ENCODE measurements at regions not wholly inside any gene's neighbourhood (a gene's known extent, or its start where the extent isn't known, plus 50 kb on each side); places are given as distances from the start of the nearest gene placed in this dataset.
"Not testable (repeated sequence)": the region's sequence is repeated elsewhere in the genome, so short reads cannot be mapped to it uniquely, and the experiment has no call there.

DNA sequence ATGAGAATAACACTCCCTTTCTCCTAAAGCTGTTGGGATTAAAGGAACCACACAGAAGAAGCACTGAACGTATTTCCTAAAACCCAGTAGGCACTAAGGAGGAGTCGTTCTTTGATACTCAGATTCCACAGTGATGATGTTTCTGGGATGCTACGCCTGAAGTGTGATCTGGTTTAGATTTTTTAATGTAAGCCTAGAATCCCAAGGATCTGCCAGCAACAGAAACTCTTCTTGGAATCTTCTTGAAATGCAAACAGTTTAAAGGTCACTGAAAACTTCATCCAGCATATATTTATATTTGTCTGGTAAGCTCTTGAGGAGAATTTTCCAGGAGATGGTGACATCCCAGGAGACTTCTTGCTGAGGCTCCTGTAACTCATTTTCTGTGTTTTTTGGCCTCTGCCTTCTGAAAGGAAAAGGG is 247.6 kb upstream of the TRIB2 start:
- no peaks in the 10 kb centered on the region for H3K27me3 ChIP-seq (ENCODE audit: insufficient read depth, poor library complexity, severe bottlenecking)
- no peak for ATAC-seq (ENCODE audit: low read depth)
- no peak overlapping the region for H3K27ac ChIP-seq (ENCODE audit: poor library complexity, severe bottlenecking)
- H3K9me3 ChIP-seq (ENCODE audit: severe bottlenecking) = peaks cover 2% of the 10 kb centered on the region
- TF ChIP-seq, protein P1, sequence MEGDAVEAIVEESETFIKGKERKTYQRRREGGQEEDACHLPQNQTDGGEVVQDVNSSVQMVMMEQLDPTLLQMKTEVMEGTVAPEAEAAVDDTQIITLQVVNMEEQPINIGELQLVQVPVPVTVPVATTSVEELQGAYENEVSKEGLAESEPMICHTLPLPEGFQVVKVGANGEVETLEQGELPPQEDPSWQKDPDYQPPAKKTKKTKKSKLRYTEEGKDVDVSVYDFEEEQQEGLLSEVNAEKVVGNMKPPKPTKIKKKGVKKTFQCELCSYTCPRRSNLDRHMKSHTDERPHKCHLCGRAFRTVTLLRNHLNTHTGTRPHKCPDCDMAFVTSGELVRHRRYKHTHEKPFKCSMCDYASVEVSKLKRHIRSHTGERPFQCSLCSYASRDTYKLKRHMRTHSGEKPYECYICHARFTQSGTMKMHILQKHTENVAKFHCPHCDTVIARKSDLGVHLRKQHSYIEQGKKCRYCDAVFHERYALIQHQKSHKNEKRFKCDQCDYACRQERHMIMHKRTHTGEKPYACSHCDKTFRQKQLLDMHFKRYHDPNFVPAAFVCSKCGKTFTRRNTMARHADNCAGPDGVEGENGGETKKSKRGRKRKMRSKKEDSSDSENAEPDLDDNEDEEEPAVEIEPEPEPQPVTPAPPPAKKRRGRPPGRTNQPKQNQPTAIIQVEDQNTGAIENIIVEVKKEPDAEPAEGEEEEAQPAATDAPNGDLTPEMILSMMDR (IDR thresholded peaks at IDR 0.05; ENCODE audit: poor library complexity, severe bottlenecking) = no peak
- DNase-seq (ENCODE audit: low spot score) = no peak
- no peak overlapping the region for H3K4me3 ChIP-seq (ENCODE audit: severe bottlenecking)
- H3K4me1 ChIP-seq (ENCODE audit: insufficient read depth, poor library complexity, severe bottlenecking) = no peaks in the 10 kb centered on the region
- no peaks in the 10 kb centered on the region for H3K36me3 ChIP-seq (ENCODE audit: low read depth)

DNA sequence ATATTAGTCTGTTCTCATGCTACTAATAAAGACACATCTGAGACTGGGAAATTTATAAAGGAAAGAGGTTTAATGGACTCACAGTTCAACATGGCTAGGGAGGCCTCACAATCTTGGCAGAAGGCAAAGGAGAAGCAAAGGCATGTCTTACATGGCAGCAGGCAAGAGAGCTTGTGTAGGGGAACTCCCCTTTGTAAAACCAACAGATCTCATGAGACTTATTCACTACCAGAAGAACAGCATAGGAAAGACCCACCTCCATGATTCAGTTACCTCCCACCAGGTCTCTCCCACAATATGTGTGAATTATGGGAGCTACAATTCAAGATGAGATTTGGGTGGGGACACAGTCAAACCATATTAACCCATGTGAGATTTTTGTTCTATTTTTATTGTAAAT is 244.5 kb upstream of the TRIB2 start:
- ATAC-seq (ENCODE audit: low read depth); H3K4me1 ChIP-seq (ENCODE audit: insufficient read depth, poor library complexity, severe bottlenecking); DNase-seq (ENCODE audit: low spot score); H3K27me3 ChIP-seq (ENCODE audit: insufficient read depth, poor library complexity, severe bottlenecking); H3K27ac ChIP-seq (ENCODE audit: poor library complexity, severe bottlenecking); H3K36me3 ChIP-seq (ENCODE audit: low read depth); H3K4me3 ChIP-seq (ENCODE audit: severe bottlenecking); H3K9me3 ChIP-seq (ENCODE audit: severe bottlenecking): not testable (repeated sequence)

DNA sequence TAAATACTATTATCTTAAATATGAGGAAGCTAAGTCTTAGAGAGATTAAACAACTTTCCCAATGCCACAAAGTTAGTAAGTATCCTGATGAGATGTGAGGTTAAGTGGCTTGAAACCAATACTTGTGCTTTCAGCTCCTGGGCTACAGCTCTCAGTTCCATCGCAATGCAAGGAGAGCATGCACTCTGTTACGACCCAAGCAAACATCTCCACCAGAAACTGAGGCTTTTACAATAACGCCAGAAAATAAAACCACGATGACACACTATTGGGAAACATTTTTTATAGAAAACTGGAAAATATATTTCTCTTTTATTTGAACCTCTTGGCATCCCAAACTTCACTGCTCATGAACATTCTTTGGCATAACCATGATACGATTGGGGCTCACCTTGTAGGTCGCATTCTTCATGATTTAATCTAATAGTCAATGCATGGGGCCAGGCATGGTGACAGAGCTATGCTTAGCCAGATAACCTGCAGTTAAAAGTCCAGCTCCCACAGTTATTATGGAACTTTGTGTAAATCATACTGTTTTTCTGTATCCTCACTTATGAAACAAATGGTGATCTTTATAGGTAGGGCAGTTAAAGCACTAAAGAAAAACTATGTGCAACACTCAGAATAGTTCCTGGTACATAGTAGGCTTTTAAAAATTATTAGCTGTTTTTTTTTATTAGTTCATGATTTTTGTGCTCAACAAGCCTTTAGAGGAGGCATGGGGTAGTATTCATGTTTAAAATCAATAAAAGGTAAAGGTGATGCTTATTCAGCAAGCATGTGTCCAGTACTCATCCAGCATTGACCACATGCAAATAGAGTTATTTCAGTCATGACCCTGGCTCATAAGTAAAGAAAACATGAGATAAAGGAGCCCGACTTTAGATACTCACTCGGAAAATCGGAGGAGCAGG is 238.3 kb upstream of the TRIB2 start:
- no peak for DNase-seq (ENCODE audit: low spot score)
- no peak for ATAC-seq (ENCODE audit: low read depth)
- Histone ChIP-seq H3K27me3 (ENCODE audit: insufficient read depth, poor library complexity, severe bottlenecking) (no peaks in the 10 kb centered on the region), H3K4me3 (ENCODE audit: severe bottlenecking) (no peak overlapping the region), H3K9me3 (ENCODE audit: severe bottlenecking) (no peaks in the 10 kb centered on the region), H3K4me1 (ENCODE audit: insufficient read depth, poor library complexity, severe bottlenecking) (peaks cover 13% of the 10 kb centered on the region), H3K27ac (ENCODE audit: poor library complexity, severe bottlenecking) (peak overlapping the region; percentile 8), H3K36me3 (ENCODE audit: low read depth) (no peaks in the 10 kb centered on the region)
- TF ChIP-seq, protein P1 (IDR thresholded peaks at IDR 0.05; ENCODE audit: poor library complexity, severe bottlenecking) = no peak

DNA sequence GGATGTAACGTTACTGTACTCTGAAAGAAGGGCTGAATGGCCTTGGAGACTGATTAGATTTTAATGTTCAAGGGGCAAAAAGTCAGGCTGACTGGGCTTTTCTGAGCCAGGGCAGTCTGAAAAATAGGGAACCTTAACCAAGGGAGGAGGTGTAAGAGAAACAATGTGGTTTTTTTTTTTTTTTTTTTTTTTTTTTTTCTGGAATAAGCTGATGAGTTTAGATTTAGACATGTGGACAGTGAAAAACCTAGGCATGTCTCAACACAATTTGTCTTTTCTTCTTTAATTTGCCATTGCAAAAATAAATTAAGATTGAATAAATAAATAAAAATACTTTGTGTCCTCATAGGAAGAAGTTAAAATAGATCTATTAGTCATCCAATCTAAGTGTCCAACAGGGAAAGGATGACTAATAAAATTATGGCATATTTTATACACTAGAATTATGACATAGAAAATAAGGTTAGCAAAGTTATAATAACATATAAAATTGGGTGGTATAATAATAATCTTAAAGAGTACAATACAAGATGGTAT is 237.6 kb upstream of the TRIB2 start:
- no peak for DNase-seq (ENCODE audit: low spot score)

DNA sequence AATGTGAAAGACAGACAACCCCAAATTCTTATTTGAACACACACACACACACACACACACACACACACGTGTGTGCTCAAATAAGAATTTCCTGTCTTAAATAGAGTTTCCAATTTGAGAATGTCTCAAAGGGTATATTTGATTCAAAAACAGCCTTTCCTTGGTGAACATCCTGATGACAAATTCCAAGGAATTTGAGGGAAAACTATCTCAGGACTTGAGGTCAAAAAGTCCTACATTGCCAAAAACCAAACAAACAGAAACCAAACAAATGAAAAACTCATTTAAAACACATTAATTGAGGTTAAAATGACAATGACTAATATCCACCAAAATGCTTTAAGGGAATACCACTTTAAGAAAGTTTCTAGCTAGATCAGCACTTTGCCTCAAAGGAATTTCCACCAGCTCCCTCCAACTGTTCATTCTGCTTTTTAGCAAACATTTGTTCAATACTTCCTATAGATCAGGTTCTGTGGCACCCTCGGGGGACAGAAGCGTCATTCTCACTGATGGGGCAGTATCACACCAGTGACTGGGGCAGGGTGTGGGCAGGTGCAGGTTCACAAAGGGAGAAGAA is 232.1 kb upstream of the TRIB2 start:
- H3K4me3 ChIP-seq (ENCODE audit: severe bottlenecking) = no peak overlapping the region
- DNase-seq (ENCODE audit: low spot score) (no peak), ATAC-seq (ENCODE audit: low read depth) (no peak)
- no peaks in the 10 kb centered on the region for H3K27me3 ChIP-seq (ENCODE audit: insufficient read depth, poor library complexity, severe bottlenecking)
- no peaks in the 10 kb centered on the region for H3K9me3 ChIP-seq (ENCODE audit: severe bottlenecking)
- no peak overlapping the region for H3K27ac ChIP-seq (ENCODE audit: poor library complexity, severe bottlenecking)
- TF ChIP-seq, protein P1 (IDR thresholded peaks at IDR 0.05; ENCODE audit: poor library complexity, severe bottlenecking) = no peak
- peaks cover 15% of the 10 kb centered on the region for H3K4me1 ChIP-seq (ENCODE audit: insufficient read depth, poor library complexity, severe bottlenecking)
- no peaks in the 10 kb centered on the region for H3K36me3 ChIP-seq (ENCODE audit: low read depth)

More for the DNA sequence above, 237.6 kb upstream of the TRIB2 start:
- H3K4me3 ChIP-seq (ENCODE audit: severe bottlenecking) = no peak overlapping the region
- TF ChIP-seq, protein P1 (IDR thresholded peaks at IDR 0.05; ENCODE audit: poor library complexity, severe bottlenecking) = no peak
- H3K36me3 ChIP-seq (ENCODE audit: low read depth) = no peaks in the 10 kb centered on the region
- no peaks in the 10 kb centered on the region for H3K27me3 ChIP-seq (ENCODE audit: insufficient read depth, poor library complexity, severe bottlenecking)
- H3K4me1 ChIP-seq (ENCODE audit: insufficient read depth, poor library complexity, severe bottlenecking) = peaks cover 15% of the 10 kb centered on the region
- peak overlapping the region; percentile 8 for H3K27ac ChIP-seq (ENCODE audit: poor library complexity, severe bottlenecking)
- no peaks in the 10 kb centered on the region for H3K9me3 ChIP-seq (ENCODE audit: severe bottlenecking)
- no peak for ATAC-seq (ENCODE audit: low read depth)
